K562 (cell line): ENCODE measurements at regions not wholly inside any gene's neighbourhood (a gene's known extent, or its start where the extent isn't known, plus 50 kb on each side); places are given as distances from the start of the nearest gene placed in this dataset.

Experiments used
- ATF7 ChIP-seq: fragments of 450-650 bp; IDR thresholded peaks from 2 replicates; pipeline ENCODE4 v1.7.1; 2014; ENCODE audit warnings: mild to moderate bottlenecking, moderate library complexity
- IRF2 ChIP-seq: sonication (generic); formaldehyde crosslinking; IDR thresholded peaks from 2 replicates; pipeline ENCODE4 v1.8.1; 2022; ENCODE audit warnings: mild to moderate bottlenecking, missing genetic modification reagents
- KLF13 ChIP-seq: fragments of 450-650 bp; IDR thresholded peaks from 2 replicates; pipeline ENCODE4 v1.6.1; 2016; ENCODE audit warnings: missing genetic modification characterization, low read depth, mild to moderate bottlenecking, missing compliant biosample characterization, moderate library complexity, borderline replicate concordance
- MBD2 ChIP-seq: sonication (generic); IDR thresholded peaks from 2 replicates; pipeline ENCODE4 v1.6.1; 2016; ENCODE audit warnings: low read depth, borderline replicate concordance
- NELFE ChIP-seq: IDR thresholded peaks from 2 replicates; pipeline ENCODE4 v1.6.1; 2011; ENCODE audit warnings: mild to moderate bottlenecking; ENCODE audit not compliant: insufficient read depth, insufficient read length
- NONO ChIP-seq, 2 experiments: fragments of 200-400 bp in 1 of 2; fragments of 450-650 bp in 1 of 2; formaldehyde crosslinking in 1 of 2; IDR thresholded peaks; 2 replicates each; pipeline ENCODE4 v1.6.1; 2017; ENCODE audit warnings: low read depth in 2 of 2, mild to moderate bottlenecking in 2 of 2, moderate library complexity in 2 of 2, low read length in 1 of 2
- RBM17 ChIP-seq: fragments of 200-400 bp; formaldehyde crosslinking; IDR thresholded peaks from 2 replicates; pipeline ENCODE4 v1.6.1; 2017; ENCODE audit warnings: low read depth, mild to moderate bottlenecking, low read length, borderline replicate concordance
- SAFB ChIP-seq: fragments of 200-400 bp; formaldehyde crosslinking; IDR thresholded peaks from 2 replicates; pipeline ENCODE4 v1.6.1; 2017; ENCODE audit warnings: low read depth, low read length, borderline replicate concordance
- SOX6 ChIP-seq: fragments of 450-650 bp; IDR thresholded peaks from 2 replicates; pipeline ENCODE4 v1.6.1; 2014; ENCODE audit warnings: mild to moderate bottlenecking
- XRCC4 ChIP-seq: IDR thresholded peaks from one replicate; pipeline ENCODE4 v1.6.1; 2011; ENCODE audit not compliant: insufficient read depth, insufficient read length; ENCODE audit errors: extremely low read depth
- TF ChIP-seq, protein P1 (sequence below): sonication (generic); formaldehyde crosslinking; IDR thresholded peaks from 2 replicates; pipeline ENCODE4 v1.8.0; 2022; ENCODE audit warnings: mild to moderate bottlenecking, missing genetic modification reagents, borderline replicate concordance
- TF ChIP-seq, protein P2 (sequence below): sonication (generic); formaldehyde crosslinking; IDR thresholded peaks from 2 replicates; pipeline ENCODE4 v1.8.1; 2023; ENCODE audit warnings: mild to moderate bottlenecking, missing genetic modification reagents
- TF ChIP-seq, protein P3 (sequence below): sonication (generic); formaldehyde crosslinking; IDR thresholded peaks from 2 replicates; pipeline ENCODE4 v1.9.0; 2022; ENCODE audit warnings: mild to moderate bottlenecking, missing genetic modification reagents
- TF ChIP-seq, protein P4 (sequence below): fragments of 250-450 bp; sonication (Bioruptor Pico); IDR thresholded peaks from 2 replicates; pipeline ENCODE4 v1.5.0; 2021
- TF ChIP-seq, protein P5 (sequence below), 2 experiments: fragments of 450-650 bp in 1 of 2; sonication (generic) in 1 of 2; formaldehyde crosslinking in 1 of 2; IDR thresholded peaks in 1 of 2; conservative IDR thresholded peaks in 1 of 2; 2 replicates each; pipeline versions ENCODE4 v1.6.1 to v1.8.1; 2016 to 2023; ENCODE audit warnings: mild to moderate bottlenecking in 2 of 2, moderate library complexity in 2 of 2, inconsistent platforms in 1 of 2, missing genetic modification reagents in 1 of 2
- TF ChIP-seq, protein P6 (sequence below): sonication (generic); formaldehyde crosslinking; IDR thresholded peaks from 2 replicates; pipeline ENCODE4 v1.4.0; 2020; ENCODE audit warnings: mild to moderate bottlenecking, missing genetic modification reagents

DNA sequence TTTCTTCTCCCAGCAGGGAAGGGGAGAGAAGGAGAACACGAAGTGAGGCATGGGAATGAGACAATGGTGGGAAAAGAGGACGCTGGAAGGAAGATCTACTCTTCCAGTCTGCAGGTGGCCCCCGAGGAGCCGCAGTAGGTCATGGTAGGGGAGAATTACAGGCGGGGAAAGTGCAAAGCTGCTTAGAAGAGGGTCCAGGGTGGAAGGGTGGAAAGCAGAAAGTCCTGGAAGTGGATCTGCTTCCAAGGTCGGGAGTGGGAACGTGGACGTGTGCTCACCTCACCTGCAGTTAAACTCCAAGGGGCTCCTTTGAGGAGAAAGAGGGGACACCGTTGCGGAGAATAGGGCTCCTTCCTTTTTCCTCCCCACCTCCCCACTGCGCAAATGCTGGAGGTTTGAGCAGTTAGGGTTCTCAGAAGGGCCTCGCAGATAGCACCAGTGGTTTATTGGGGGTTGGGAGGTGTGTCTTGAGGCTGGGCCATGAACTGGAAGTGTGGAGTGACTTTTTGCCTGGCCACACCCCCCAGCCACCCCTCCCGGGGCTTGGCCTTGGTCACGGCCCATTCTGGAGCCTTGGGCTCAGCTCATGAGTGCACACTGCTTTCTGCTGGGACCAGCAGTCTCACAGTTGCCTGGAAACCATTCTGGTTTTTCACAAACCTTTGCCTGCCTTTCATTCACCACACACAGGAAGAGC lies 100.4 kb upstream of the MLN start (continued):
- TF ChIP-seq, protein P1, sequence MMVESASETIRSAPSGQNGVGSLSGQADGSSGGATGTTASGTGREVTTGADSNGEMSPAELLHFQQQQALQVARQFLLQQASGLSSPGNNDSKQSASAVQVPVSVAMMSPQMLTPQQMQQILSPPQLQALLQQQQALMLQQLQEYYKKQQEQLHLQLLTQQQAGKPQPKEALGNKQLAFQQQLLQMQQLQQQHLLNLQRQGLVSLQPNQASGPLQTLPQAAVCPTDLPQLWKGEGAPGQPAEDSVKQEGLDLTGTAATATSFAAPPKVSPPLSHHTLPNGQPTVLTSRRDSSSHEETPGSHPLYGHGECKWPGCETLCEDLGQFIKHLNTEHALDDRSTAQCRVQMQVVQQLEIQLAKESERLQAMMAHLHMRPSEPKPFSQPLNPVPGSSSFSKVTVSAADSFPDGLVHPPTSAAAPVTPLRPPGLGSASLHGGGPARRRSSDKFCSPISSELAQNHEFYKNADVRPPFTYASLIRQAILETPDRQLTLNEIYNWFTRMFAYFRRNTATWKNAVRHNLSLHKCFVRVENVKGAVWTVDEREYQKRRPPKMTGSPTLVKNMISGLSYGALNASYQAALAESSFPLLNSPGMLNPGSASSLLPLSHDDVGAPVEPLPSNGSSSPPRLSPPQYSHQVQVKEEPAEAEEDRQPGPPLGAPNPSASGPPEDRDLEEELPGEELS = no peak
- TF ChIP-seq, protein P2, sequence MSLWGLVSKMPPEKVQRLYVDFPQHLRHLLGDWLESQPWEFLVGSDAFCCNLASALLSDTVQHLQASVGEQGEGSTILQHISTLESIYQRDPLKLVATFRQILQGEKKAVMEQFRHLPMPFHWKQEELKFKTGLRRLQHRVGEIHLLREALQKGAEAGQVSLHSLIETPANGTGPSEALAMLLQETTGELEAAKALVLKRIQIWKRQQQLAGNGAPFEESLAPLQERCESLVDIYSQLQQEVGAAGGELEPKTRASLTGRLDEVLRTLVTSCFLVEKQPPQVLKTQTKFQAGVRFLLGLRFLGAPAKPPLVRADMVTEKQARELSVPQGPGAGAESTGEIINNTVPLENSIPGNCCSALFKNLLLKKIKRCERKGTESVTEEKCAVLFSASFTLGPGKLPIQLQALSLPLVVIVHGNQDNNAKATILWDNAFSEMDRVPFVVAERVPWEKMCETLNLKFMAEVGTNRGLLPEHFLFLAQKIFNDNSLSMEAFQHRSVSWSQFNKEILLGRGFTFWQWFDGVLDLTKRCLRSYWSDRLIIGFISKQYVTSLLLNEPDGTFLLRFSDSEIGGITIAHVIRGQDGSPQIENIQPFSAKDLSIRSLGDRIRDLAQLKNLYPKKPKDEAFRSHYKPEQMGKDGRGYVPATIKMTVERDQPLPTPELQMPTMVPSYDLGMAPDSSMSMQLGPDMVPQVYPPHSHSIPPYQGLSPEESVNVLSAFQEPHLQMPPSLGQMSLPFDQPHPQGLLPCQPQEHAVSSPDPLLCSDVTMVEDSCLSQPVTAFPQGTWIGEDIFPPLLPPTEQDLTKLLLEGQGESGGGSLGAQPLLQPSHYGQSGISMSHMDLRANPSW (CRISPR knock-in tag) = no peak
- TF ChIP-seq, protein P3, sequence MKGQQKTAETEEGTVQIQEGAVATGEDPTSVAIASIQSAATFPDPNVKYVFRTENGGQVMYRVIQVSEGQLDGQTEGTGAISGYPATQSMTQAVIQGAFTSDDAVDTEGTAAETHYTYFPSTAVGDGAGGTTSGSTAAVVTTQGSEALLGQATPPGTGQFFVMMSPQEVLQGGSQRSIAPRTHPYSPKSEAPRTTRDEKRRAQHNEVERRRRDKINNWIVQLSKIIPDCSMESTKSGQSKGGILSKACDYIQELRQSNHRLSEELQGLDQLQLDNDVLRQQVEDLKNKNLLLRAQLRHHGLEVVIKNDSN (CRISPR knock-in tag) = no peak
- no peak for TF ChIP-seq SAFB
- TF ChIP-seq NONO (IDR thresholded peaks at IDR 0.05; ENCODE audit: low read depth in 2 of 2, low read length in 1 of 2) = no peak
- no peak for TF ChIP-seq IRF2 (CRISPR knock-in tag)
- TF ChIP-seq XRCC4 = no peak
- TF ChIP-seq RBM17 = no peak
- peak; percentile 48 for TF ChIP-seq ATF7
- TF ChIP-seq, protein P4, sequence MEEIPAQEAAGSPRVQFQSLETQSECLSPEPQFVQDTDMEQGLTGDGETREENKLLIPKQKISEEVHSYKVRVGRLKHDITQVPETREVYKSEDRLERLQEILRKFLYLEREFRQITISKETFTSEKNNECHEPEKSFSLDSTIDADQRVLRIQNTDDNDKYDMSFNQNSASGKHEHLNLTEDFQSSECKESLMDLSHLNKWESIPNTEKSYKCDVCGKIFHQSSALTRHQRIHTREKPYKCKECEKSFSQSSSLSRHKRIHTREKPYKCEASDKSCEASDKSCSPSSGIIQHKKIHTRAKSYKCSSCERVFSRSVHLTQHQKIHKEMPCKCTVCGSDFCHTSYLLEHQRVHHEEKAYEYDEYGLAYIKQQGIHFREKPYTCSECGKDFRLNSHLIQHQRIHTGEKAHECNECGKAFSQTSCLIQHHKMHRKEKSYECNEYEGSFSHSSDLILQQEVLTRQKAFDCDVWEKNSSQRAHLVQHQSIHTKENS = no peak
- TF ChIP-seq SOX6 = no peak
- TF ChIP-seq KLF13 (tag) = 0 out of 2 replicates have a peak, but pooled peaks have one; percentile 41
- TF ChIP-seq MBD2 = 0 out of 2 replicates have a peak, but pooled peaks have one; percentile 37
- no peak for TF ChIP-seq NELFE
- TF ChIP-seq, protein P5, sequence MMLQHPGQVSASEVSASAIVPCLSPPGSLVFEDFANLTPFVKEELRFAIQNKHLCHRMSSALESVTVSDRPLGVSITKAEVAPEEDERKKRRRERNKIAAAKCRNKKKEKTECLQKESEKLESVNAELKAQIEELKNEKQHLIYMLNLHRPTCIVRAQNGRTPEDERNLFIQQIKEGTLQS (IDR thresholded peaks at IDR 0.05) = no peak
- TF ChIP-seq, protein P5 (CRISPR knock-in tag; conservative IDR thresholded peaks at IDR 0.05) = no peak
- TF ChIP-seq, protein P6, sequence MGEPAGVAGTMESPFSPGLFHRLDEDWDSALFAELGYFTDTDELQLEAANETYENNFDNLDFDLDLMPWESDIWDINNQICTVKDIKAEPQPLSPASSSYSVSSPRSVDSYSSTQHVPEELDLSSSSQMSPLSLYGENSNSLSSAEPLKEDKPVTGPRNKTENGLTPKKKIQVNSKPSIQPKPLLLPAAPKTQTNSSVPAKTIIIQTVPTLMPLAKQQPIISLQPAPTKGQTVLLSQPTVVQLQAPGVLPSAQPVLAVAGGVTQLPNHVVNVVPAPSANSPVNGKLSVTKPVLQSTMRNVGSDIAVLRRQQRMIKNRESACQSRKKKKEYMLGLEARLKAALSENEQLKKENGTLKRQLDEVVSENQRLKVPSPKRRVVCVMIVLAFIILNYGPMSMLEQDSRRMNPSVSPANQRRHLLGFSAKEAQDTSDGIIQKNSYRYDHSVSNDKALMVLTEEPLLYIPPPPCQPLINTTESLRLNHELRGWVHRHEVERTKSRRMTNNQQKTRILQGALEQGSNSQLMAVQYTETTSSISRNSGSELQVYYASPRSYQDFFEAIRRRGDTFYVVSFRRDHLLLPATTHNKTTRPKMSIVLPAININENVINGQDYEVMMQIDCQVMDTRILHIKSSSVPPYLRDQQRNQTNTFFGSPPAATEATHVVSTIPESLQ (CRISPR knock-in tag) = no peak
